ENCODE measurements at regions not wholly inside any gene's neighbourhood (a gene's known extent, or its start where the extent isn't known, plus 50 kb on each side); places are given as distances from the start of the nearest gene placed in this dataset.
A peak's percentile ranks its signal among the peaks of the same experiment; 100 is the strongest.

- H3K27ac Mint-ChIP-seq, result no peak overlapping the region
- no peaks in the 10 kb centered on the region for H3K4me1 Mint-ChIP-seq
Measured at GRCh38 chr17:12410717-12411116, 255.0 kb upstream of the MYOCD start.

DNA sequence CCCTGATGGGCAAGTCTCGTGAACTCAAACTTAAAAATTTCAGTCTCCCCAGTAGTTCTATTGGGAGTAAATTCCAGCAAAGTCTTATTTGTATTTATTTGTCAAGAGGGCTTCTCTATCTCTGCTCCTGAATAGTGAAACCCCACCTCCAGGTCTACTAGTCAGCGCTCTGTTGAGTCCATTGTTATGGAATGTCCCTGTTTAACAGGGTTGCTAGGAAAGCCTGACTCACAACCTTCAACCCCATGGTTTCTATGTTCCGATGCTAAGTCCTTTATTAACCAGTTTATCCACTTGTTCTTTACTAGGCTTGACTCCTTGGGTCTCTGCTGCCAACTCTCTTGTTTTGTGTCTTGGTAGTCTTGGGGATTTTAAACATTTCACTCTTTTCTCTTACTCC is 250.7 kb upstream of the MYOCD start:
- ATAC-seq (replicated peaks) (no peak), DNase-seq (no peak)
- no peaks in the 10 kb centered on the region for H3K4me1 Mint-ChIP-seq
- H3K27me3 Mint-ChIP-seq, result no peaks in the 10 kb centered on the region
- no peaks in the 10 kb centered on the region for H3K36me3 Mint-ChIP-seq
- no peak overlapping the region for H3K4me3 Mint-ChIP-seq
- H3K9me3 Mint-ChIP-seq, result peaks cover 3 to 5% of the 10 kb centered on the region in 2 donors
- no peak overlapping the region for H3K27ac Mint-ChIP-seq

More at GRCh38 chr17:12410717-12411116, 255.0 kb upstream of the MYOCD start:
- H3K9me3 Mint-ChIP-seq, result peaks cover 0 to 5% of the 10 kb centered on the region in 2 donors
- DNase-seq (no peak), ATAC-seq (replicated peaks) (no peak)
- no peaks in the 10 kb centered on the region for H3K36me3 Mint-ChIP-seq
- H3K27me3 Mint-ChIP-seq, result no peaks in the 10 kb centered on the region
- H3K4me3 Mint-ChIP-seq, result no peak overlapping the region

- no peaks in the 10 kb centered on the region for H3K4me1 Mint-ChIP-seq
- peaks cover 9 to 14% of the 10 kb centered on the region in 2 donors for H3K9me3 Mint-ChIP-seq
- no peak overlapping the region for H3K4me3 Mint-ChIP-seq
- H3K36me3 Mint-ChIP-seq, result no peaks in the 10 kb centered on the region
- DNase-seq (no peak), ATAC-seq (replicated peaks) (no peak)
- H3K27ac Mint-ChIP-seq, result no peak overlapping the region
- no peaks in the 10 kb centered on the region for H3K27me3 Mint-ChIP-seq
Measured at GRCh38 chr17:12421077-12421476, 244.6 kb upstream of the MYOCD start.

DNA sequence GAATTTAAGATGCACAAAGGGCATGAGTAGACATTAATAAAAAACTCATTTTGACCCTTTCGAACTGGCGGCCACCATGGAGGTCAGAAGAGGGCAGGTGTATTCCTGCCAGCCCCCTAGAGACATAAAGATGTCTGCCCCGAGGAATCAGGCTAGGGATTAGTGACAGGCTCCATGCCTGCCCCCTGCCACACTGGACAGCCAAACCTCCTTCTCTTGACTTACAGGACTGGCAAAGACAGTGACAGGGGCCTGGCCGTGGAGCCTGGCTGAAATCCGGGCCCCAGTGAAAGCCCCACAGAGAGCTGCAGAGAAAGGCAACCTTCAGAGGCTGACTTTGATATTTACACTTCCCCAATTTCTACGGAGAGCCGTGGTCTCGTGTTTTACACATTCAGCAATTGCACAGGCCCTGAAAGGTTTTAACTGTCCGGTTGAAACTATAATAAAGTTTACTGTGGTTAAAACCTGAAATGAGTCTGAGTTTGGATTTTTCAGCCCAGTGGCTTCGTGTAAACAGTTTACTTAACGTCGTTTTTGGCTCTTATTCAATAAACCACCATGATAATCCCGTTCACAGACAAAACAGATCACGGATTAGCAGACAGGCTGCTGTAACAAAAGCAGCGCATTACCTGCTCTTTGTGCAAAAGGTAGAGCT is 243.9 kb upstream of the MYOCD start:
- Mint-ChIP-seq H3K9me3 (peaks cover 9 to 14% of the 10 kb centered on the region in 2 donors), H3K36me3 (no peaks in the 10 kb centered on the region), H3K4me1 (no peaks in the 10 kb centered on the region), H3K4me3 (no peak overlapping the region), H3K27me3 (no peaks in the 10 kb centered on the region), H3K27ac (peak overlapping the region; percentile 31)
- ATAC-seq (replicated peaks), result peak; percentile 46 to 60
- no peak for DNase-seq

DNA sequence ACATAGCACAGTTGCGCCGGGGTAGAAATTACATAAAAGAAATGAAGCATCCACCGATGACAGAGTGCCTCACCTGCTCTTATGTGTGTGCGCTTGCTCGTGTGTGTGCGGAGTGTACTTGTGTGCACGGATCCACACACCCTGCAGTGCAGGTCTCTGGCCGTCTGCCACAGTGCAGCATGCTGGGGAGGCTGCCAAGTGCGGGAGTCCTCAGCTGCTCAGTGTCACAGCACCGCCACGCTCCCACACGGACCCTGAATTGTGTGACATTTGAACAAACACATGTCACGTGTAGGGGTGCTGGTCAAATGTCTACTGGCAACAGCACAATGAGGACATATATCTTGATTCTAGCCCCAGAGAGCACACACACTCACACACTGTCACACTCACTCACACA is 243.0 kb upstream of the MYOCD start:
- no peak overlapping the region for H3K27ac Mint-ChIP-seq
- H3K27me3 Mint-ChIP-seq, result no peaks in the 10 kb centered on the region
- H3K4me1 Mint-ChIP-seq, result no peaks in the 10 kb centered on the region
- peaks cover 5 to 14% of the 10 kb centered on the region in 2 donors for H3K9me3 Mint-ChIP-seq
- no peak for DNase-seq
- H3K36me3 Mint-ChIP-seq, result no peaks in the 10 kb centered on the region
- ATAC-seq (replicated peaks), result no peak
- no peak overlapping the region for H3K4me3 Mint-ChIP-seq

GRCh38 chr17:12423337-12423736 is 242.4 kb upstream of the MYOCD start:
- H3K27me3 Mint-ChIP-seq, result no peaks in the 10 kb centered on the region
- no peak for ATAC-seq (replicated peaks)

GRCh38 chr17:12429116-12429515 is 236.6 kb upstream of the MYOCD start:
- ATAC-seq (replicated peaks) (no peak), DNase-seq (no peak)
- H3K36me3 Mint-ChIP-seq, result peaks cover 5 to 11% of the 10 kb centered on the region in 2 donors
- H3K9me3 Mint-ChIP-seq, result peaks cover 9 to 20% of the 10 kb centered on the region in 2 donors
- peaks cover 0 to 4% of the 10 kb centered on the region in 2 donors for H3K27me3 Mint-ChIP-seq
- no peak overlapping the region for H3K4me3 Mint-ChIP-seq
- no peak overlapping the region for H3K27ac Mint-ChIP-seq
- peaks cover 24 to 26% of the 10 kb centered on the region in 2 donors for H3K4me1 Mint-ChIP-seq

More at GRCh38 chr17:12423337-12423736, 242.4 kb upstream of the MYOCD start:
- Mint-ChIP-seq H3K36me3 (no peaks in the 10 kb centered on the region), H3K27ac (no peak overlapping the region), H3K4me1 (no peaks in the 10 kb centered on the region), H3K4me3 (no peak overlapping the region), H3K9me3 (peaks cover 5 to 14% of the 10 kb centered on the region in 2 donors)
- DNase-seq, result no peak

GRCh38 chr17:12431188-12431587 is 234.5 kb upstream of the MYOCD start:
- Mint-ChIP-seq H3K9me3 (peaks cover 9 to 22% of the 10 kb centered on the region in 2 donors), H3K36me3 (peaks cover 5 to 11% of the 10 kb centered on the region in 2 donors), H3K4me1 (peaks cover 24 to 28% of the 10 kb centered on the region in 2 donors), H3K4me3 (peak overlapping the region; percentile 17 to 62), H3K27ac (peak overlapping the region; percentile 94), H3K27me3 (peaks cover 0 to 8% of the 10 kb centered on the region in 2 donors)
- DNase-seq, result peak; percentile 49
- ATAC-seq (replicated peaks), result peak; percentile 99

DNA sequence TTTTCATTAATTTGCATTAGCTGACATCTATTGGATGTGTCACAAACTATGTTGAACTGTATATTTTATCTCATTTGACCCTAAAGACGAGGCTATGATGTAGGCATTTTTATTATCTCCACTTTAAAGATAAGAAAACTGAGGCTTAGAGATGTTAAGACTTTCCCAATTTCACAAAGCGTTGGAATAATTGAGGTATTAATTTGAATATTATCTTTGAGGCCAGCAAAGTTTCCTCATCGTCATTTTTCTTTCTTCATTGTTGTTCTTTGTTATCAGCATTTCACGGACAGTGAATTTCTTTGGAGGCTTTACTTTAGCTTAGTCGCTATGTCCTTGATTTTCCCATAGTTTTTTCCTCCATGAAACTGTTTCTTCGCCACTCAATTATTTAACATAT is 227.5 kb upstream of the MYOCD start:
- Mint-ChIP-seq H3K27ac (no peak overlapping the region), H3K4me3 (no peak overlapping the region), H3K27me3 (peaks cover 0 to 8% of the 10 kb centered on the region in 2 donors), H3K4me1 (peaks cover 0 to 5% of the 10 kb centered on the region in 2 donors), H3K36me3 (no peaks in the 10 kb centered on the region), H3K9me3 (peaks cover 21% of the 10 kb centered on the region in 2 donors)
- ATAC-seq (replicated peaks) (no peak), DNase-seq (no peak)

DNA sequence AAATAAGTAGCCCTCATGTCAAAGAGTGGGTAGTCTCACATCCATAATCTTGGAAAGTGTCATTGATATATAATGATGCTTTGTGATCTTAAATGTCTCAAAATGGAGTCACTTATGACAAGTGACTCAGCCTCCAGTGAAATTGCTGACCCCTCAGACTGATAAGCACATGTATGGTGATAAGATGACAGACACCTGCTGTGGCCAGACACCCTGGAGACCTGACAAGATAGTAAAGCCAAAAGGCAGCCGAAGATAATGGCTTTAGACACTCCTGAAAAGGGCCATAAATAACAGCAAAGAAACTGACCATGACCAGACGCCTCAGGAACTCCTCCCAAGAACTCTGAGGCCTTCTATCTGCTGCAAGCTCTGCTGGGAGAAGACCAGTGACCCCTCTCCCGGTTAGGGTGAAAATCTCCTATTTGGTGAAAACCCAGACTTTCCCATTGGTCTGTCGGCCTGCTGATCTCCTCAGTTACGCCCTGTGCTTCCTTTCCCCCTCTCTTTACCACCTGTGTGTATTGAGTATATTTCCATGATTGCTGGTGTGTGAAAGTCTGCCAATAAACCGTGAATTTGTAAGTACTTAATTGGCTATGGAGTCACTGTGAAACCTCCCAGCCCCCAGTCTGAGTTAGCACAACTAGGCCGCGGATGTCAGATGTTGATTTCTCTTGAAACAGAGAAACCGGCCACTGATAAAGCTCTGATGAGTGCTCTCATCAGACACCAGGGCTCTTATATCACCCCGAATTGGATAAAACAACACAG is 226.7 kb upstream of the MYOCD start:
- peaks cover 0 to 5% of the 10 kb centered on the region in 2 donors for H3K27me3 Mint-ChIP-seq
- peaks cover 18 to 21% of the 10 kb centered on the region in 2 donors for H3K9me3 Mint-ChIP-seq
- H3K27ac Mint-ChIP-seq, result no peak overlapping the region
- H3K36me3 Mint-ChIP-seq, result no peaks in the 10 kb centered on the region
- no peak overlapping the region for H3K4me3 Mint-ChIP-seq
- H3K4me1 Mint-ChIP-seq, result peaks cover 0 to 2% of the 10 kb centered on the region in 2 donors
- DNase-seq (no peak), ATAC-seq (replicated peaks) (no peak)

- H3K27ac Mint-ChIP-seq, result no peak overlapping the region
- no peak for ATAC-seq (replicated peaks)
- H3K4me3 Mint-ChIP-seq, result no peak overlapping the region
Measured at GRCh38 chr17:12445331-12445730, 220.4 kb upstream of the MYOCD start.

DNA sequence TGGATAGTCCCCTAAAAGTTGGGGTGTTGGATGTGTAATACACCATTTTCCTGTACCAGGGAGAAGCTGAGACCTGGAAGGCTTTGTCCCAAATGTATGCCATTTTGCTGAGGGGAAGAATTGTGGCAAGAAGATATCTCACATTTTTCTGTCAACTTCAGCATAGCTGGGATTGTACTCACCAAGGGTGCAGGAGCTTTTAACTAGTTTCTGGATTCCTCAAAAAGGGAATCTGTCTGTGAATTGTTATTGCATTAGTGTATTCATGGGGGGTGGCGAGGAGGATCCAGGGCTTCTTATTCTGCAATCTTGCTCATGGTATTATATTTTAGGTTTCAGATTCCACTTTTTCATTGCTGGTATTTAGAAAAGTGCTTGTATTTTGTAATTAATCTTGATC is 208.2 kb upstream of the MYOCD start:
- Mint-ChIP-seq H3K27me3 (no peaks in the 10 kb centered on the region), H3K9me3 (peaks cover 5 to 9% of the 10 kb centered on the region in 2 donors), H3K4me3 (no peak overlapping the region), H3K4me1 (no peaks in the 10 kb centered on the region), H3K36me3 (peaks cover 2 to 4% of the 10 kb centered on the region in 2 donors), H3K27ac (no peak overlapping the region)
- no peak for ATAC-seq (replicated peaks)
- no peak for DNase-seq

More at GRCh38 chr17:12445331-12445730, 220.4 kb upstream of the MYOCD start:
- H3K4me1 Mint-ChIP-seq, result no peaks in the 10 kb centered on the region
- no peaks in the 10 kb centered on the region for H3K36me3 Mint-ChIP-seq
- H3K27me3 Mint-ChIP-seq, result no peaks in the 10 kb centered on the region
- peaks cover 5 to 11% of the 10 kb centered on the region in 2 donors for H3K9me3 Mint-ChIP-seq
- DNase-seq, result no peak

- no peak for DNase-seq
Measured at GRCh38 chr17:12459736-12460135, 206.0 kb upstream of the MYOCD start.

GRCh38 chr17:12463102-12463501 is 202.6 kb upstream of the MYOCD start:
- Mint-ChIP-seq H3K36me3 (no peaks in the 10 kb centered on the region), H3K27ac (no peak overlapping the region), H3K4me3 (no peak overlapping the region), H3K4me1 (no peaks in the 10 kb centered on the region), H3K9me3 (peaks cover 0 to 3% of the 10 kb centered on the region in 2 donors), H3K27me3 (no peaks in the 10 kb centered on the region)
- DNase-seq (no peak), ATAC-seq (replicated peaks) (no peak)

More at GRCh38 chr17:12459736-12460135, 206.0 kb upstream of the MYOCD start:
- no peak for ATAC-seq (replicated peaks)
- Mint-ChIP-seq H3K36me3 (peaks cover 2 to 4% of the 10 kb centered on the region in 2 donors), H3K4me1 (no peaks in the 10 kb centered on the region), H3K27me3 (no peaks in the 10 kb centered on the region), H3K27ac (no peak overlapping the region), H3K9me3 (peaks cover 5 to 10% of the 10 kb centered on the region in 2 donors), H3K4me3 (no peak overlapping the region)
